ENCODE measurements at regions not wholly inside any gene's neighbourhood (a gene's known extent, or its start where the extent isn't known, plus 50 kb on each side); places are given as distances from the start of the nearest gene placed in this dataset.

DNA sequence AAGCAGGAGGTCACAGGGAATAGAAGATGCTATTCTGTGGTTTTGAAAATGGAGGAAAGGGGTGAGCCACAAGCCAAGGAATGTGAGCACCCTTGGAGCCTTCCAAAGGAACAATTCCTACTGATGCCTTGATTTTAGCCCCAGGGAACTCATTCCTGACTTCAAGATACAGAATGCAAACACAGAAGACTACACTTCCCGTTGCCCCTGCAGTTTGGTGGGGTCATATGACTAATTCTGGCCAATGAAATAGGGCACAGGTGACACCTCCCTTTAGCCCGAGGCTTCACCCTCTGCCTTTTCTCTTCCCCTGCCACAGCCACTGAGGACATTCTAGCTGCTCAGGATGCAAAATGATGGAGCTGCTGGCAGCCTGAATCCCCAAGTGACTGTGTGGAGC lies 126.1 kb downstream of the INHBB start:
- TF ChIP-seq TAF1 (IDR thresholded peaks at IDR 0.05; ENCODE audit: borderline replicate concordance, insufficient read depth, low read length), result no peak
- no peak for TF ChIP-seq POLR2AphosphoS5 (IDR thresholded peaks at IDR 0.05; ENCODE audit: low read depth, low read length)
- TF ChIP-seq, protein P1, sequence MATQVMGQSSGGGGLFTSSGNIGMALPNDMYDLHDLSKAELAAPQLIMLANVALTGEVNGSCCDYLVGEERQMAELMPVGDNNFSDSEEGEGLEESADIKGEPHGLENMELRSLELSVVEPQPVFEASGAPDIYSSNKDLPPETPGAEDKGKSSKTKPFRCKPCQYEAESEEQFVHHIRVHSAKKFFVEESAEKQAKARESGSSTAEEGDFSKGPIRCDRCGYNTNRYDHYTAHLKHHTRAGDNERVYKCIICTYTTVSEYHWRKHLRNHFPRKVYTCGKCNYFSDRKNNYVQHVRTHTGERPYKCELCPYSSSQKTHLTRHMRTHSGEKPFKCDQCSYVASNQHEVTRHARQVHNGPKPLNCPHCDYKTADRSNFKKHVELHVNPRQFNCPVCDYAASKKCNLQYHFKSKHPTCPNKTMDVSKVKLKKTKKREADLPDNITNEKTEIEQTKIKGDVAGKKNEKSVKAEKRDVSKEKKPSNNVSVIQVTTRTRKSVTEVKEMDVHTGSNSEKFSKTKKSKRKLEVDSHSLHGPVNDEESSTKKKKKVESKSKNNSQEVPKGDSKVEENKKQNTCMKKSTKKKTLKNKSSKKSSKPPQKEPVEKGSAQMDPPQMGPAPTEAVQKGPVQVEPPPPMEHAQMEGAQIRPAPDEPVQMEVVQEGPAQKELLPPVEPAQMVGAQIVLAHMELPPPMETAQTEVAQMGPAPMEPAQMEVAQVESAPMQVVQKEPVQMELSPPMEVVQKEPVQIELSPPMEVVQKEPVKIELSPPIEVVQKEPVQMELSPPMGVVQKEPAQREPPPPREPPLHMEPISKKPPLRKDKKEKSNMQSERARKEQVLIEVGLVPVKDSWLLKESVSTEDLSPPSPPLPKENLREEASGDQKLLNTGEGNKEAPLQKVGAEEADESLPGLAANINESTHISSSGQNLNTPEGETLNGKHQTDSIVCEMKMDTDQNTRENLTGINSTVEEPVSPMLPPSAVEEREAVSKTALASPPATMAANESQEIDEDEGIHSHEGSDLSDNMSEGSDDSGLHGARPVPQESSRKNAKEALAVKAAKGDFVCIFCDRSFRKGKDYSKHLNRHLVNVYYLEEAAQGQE (IDR thresholded peaks at IDR 0.05; ENCODE audit: insufficient read depth in 1 of 2, low read depth in 2 of 2, low read length in 2 of 2), result no peak
- TF ChIP-seq SIN3A (IDR thresholded peaks at IDR 0.05; ENCODE audit: borderline replicate concordance, insufficient read depth, low read length), result no peak
- no peak for TF ChIP-seq FOXP2 (optimal IDR thresholded peaks at IDR 0.05; ENCODE audit: borderline replicate concordance, extremely low read depth, extremely low read length, insufficient read depth)

DNA sequence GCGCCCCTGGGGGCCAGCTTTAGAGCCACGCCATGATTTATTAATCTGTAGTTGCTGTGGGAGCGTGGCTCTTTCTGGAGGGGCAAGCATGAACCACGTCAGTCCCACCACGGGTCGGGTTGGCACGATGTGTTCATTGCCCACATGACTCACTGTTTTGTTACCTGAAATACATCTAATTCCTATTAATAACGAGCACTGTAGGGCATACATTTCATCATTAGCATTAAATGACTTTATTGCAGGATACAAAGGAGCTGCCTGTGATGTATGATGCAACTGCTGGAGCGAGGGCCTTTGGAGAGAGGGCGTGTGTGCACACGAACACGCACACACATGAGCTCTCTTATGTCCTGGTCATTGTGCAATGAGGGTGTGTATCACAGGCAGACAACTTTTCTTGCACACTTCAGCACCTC lies 127.0 kb downstream of the INHBB start:
- TF ChIP-seq POLR2AphosphoS5 (IDR thresholded peaks at IDR 0.05; ENCODE audit: low read depth, low read length) (no peak), TAF1 (IDR thresholded peaks at IDR 0.05; ENCODE audit: borderline replicate concordance, insufficient read depth, low read length) (no peak), SIN3A (IDR thresholded peaks at IDR 0.05; ENCODE audit: borderline replicate concordance, insufficient read depth, low read length) (no peak), FOXP2 (optimal IDR thresholded peaks at IDR 0.05; ENCODE audit: borderline replicate concordance, extremely low read depth, extremely low read length, insufficient read depth) (no peak)
- TF ChIP-seq, protein P1 (IDR thresholded peaks at IDR 0.05; ENCODE audit: insufficient read depth in 1 of 2, low read depth in 2 of 2, low read length in 2 of 2), result no peak

GRCh38 chr2:120473522-120474271 lies 127.8 kb downstream of the INHBB start:
- TF ChIP-seq POLR2AphosphoS5 (IDR thresholded peaks at IDR 0.05; ENCODE audit: low read depth, low read length) (no peak), SIN3A (IDR thresholded peaks at IDR 0.05; ENCODE audit: borderline replicate concordance, insufficient read depth, low read length) (no peak), FOXP2 (optimal IDR thresholded peaks at IDR 0.05; ENCODE audit: borderline replicate concordance, extremely low read depth, extremely low read length, insufficient read depth) (no peak), TAF1 (IDR thresholded peaks at IDR 0.05; ENCODE audit: borderline replicate concordance, insufficient read depth, low read length) (no peak)
- TF ChIP-seq, protein P1 (IDR thresholded peaks at IDR 0.05; ENCODE audit: insufficient read depth in 1 of 2, low read depth in 2 of 2, low read length in 2 of 2), result no peak

DNA sequence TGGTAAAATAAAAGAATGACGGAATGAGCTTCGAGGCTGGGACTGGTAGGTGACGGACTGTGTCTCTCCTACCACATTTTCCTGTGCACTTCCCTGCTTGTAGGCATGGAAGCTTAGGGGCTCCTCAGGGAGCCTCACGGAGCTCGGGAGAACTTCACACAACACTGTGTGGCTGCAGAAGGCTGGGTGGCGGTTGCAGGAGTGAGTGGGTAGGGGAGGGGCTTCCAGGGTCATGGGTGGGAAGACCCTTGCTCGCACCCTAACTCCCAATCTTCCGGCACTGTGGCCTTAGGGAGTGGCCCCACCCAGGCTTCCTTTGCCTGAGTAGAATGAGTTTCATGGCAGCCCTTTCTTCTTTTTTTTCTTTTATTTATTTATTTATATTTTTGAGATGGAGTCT lies 128.6 kb downstream of the INHBB start:
- TF ChIP-seq POLR2AphosphoS5 (IDR thresholded peaks at IDR 0.05; ENCODE audit: low read depth, low read length) (no peak), SIN3A (IDR thresholded peaks at IDR 0.05; ENCODE audit: borderline replicate concordance, insufficient read depth, low read length) (no peak), TAF1 (IDR thresholded peaks at IDR 0.05; ENCODE audit: borderline replicate concordance, insufficient read depth, low read length) (no peak), FOXP2 (optimal IDR thresholded peaks at IDR 0.05; ENCODE audit: borderline replicate concordance, extremely low read depth, extremely low read length, insufficient read depth) (no peak)
- TF ChIP-seq, protein P1 (IDR thresholded peaks at IDR 0.05; ENCODE audit: insufficient read depth in 1 of 2, low read depth in 2 of 2, low read length in 2 of 2), result no peak

Measured in PFSK-1 (cell line).